DOHH2 (cell line): ENCODE measurements at regions not wholly inside any gene's neighbourhood (a gene's known extent, or its start where the extent isn't known, plus 50 kb on each side); places are given as distances from the start of the nearest gene placed in this dataset.

ENCODE experiments used
- EZH2phosphoT487 ChIP-seq: fragments of 200-600 bp; sonication (generic); IDR thresholded peaks from 2 replicates; pipeline ENCODE4 v1.6.1; 2017; ENCODE audit warnings: borderline replicate concordance, mild to moderate bottlenecking, antibody characterized with exemption, low read length, moderate library complexity, mixed read lengths
- TF ChIP-seq, protein P1 (sequence below): fragments of 200-600 bp; sonication (generic); IDR thresholded peaks from one replicate; pipeline ENCODE4 v1.5.1; 2014; ENCODE audit warnings: antibody characterized with exemption, mild to moderate bottlenecking, low read depth, low read length; ENCODE audit not compliant: poor library complexity, severe bottlenecking

DNA sequence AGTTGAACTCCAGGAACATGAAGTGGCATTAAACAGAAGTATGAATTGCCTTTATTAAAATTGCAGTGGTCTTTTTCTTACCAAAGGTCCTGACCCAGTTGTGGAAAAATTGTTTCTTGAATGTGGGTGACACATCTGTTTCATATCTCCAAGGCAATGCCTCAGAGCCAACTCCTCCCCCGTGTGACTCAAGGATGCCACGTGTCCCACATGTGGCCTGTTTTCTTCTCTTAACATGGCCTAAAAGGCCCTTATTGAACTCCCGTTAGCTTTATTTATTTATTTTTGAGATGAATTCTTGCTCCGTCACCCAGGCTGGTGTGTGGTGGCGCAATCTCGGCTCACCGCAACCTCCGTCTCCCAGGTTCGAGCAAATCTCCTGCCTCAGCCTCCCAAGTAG lies 128.4 kb upstream of the ESR1 start:
- TF ChIP-seq, protein P1, sequence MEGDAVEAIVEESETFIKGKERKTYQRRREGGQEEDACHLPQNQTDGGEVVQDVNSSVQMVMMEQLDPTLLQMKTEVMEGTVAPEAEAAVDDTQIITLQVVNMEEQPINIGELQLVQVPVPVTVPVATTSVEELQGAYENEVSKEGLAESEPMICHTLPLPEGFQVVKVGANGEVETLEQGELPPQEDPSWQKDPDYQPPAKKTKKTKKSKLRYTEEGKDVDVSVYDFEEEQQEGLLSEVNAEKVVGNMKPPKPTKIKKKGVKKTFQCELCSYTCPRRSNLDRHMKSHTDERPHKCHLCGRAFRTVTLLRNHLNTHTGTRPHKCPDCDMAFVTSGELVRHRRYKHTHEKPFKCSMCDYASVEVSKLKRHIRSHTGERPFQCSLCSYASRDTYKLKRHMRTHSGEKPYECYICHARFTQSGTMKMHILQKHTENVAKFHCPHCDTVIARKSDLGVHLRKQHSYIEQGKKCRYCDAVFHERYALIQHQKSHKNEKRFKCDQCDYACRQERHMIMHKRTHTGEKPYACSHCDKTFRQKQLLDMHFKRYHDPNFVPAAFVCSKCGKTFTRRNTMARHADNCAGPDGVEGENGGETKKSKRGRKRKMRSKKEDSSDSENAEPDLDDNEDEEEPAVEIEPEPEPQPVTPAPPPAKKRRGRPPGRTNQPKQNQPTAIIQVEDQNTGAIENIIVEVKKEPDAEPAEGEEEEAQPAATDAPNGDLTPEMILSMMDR: no peak
- TF ChIP-seq EZH2phosphoT487: no peak
